ENCODE measurements at regions not wholly inside any gene's neighbourhood (a gene's known extent, or its start where the extent isn't known, plus 50 kb on each side); places are given as distances from the start of the nearest gene placed in this dataset.

GRCh38 chr1:234906654-234907053, 222.0 kb downstream of the TOMM20 start:
- no peak overlapping the region for H3K4me3 ChIP-seq (ENCODE audit: low read depth, low read length)
- DNase-seq (ENCODE audit: low read depth): no peak
- TF ChIP-seq CTCF (IDR thresholded peaks at IDR 0.05; ENCODE audit: low read depth, low read length, missing control alignments): no peak

GRCh38 chr1:234902774-234903547, 225.7 kb downstream of the TOMM20 start:
- H3K4me3 ChIP-seq (ENCODE audit: low read depth, low read length): no peak overlapping the region
- no peak for DNase-seq (ENCODE audit: low read depth)
- no peak for TF ChIP-seq CTCF (IDR thresholded peaks at IDR 0.05; ENCODE audit: low read depth, low read length, missing control alignments)

GRCh38 chr1:234901491-234902049, 227.1 kb downstream of the TOMM20 start:
- H3K4me3 ChIP-seq (ENCODE audit: low read depth, low read length): no peak overlapping the region
- no peak for DNase-seq (ENCODE audit: low read depth)
- no peak for TF ChIP-seq CTCF (IDR thresholded peaks at IDR 0.05; ENCODE audit: low read depth, low read length, missing control alignments)

GRCh38 chr1:234900595-234900994, 228.0 kb downstream of the TOMM20 start:
- no peak overlapping the region for H3K4me3 ChIP-seq (ENCODE audit: low read depth, low read length)
- no peak for DNase-seq (ENCODE audit: low read depth)
- TF ChIP-seq CTCF (IDR thresholded peaks at IDR 0.05; ENCODE audit: low read depth, low read length, missing control alignments): no peak

GRCh38 chr1:234899730-234900072, 228.9 kb downstream of the TOMM20 start:
- TF ChIP-seq CTCF (IDR thresholded peaks at IDR 0.05; ENCODE audit: low read depth, low read length, missing control alignments): no peak
- no peak for DNase-seq (ENCODE audit: low read depth)
- H3K4me3 ChIP-seq (ENCODE audit: low read depth, low read length): no peak overlapping the region

GRCh38 chr1:234899041-234899729, 229.5 kb downstream of the TOMM20 start:
- no peak for DNase-seq (ENCODE audit: low read depth)
- no peak overlapping the region for H3K4me3 ChIP-seq (ENCODE audit: low read depth, low read length)
- no peak for TF ChIP-seq CTCF (IDR thresholded peaks at IDR 0.05; ENCODE audit: low read depth, low read length, missing control alignments)

Data from GM12864 (cell line).